Endodermal cell (in vitro differentiated cells): ENCODE measurements at regions not wholly inside any gene's neighbourhood (a gene's known extent, or its start where the extent isn't known, plus 50 kb on each side); places are given as distances from the start of the nearest gene placed in this dataset.

Experiments
- DNase-seq: peaks from one replicate; pipeline ENCODE4 v3.0.0-alpha.2; 2017
- H3K27ac ChIP-seq: 2 replicates; pipeline ENCODE4 v1.5.1; 2013; ENCODE audit warnings: mild to moderate bottlenecking, low read depth, low read length, moderate library complexity
- H3K27me3 ChIP-seq: 2 replicates; pipeline ENCODE4 v1.6.1; 2013; ENCODE audit warnings: mild to moderate bottlenecking, low read length, moderate library complexity; ENCODE audit not compliant: insufficient read depth, control insufficient read depth, poor library complexity, severe bottlenecking
- H3K36me3 ChIP-seq: 2 replicates; pipeline ENCODE4 v1.7.0; 2013; ENCODE audit warnings: mild to moderate bottlenecking, low read length, moderate library complexity; ENCODE audit not compliant: control insufficient read depth, insufficient read depth
- H3K4me1 ChIP-seq: one replicate; pipeline ENCODE4 v1.7.0; 2013; ENCODE audit warnings: low read length; ENCODE audit not compliant: control insufficient read depth, insufficient read depth
- H3K4me3 ChIP-seq: 2 replicates; pipeline ENCODE4 v1.5.1; 2013; ENCODE audit warnings: mild to moderate bottlenecking, low read length, moderate library complexity
- H3K9ac ChIP-seq: 2 replicates; pipeline ENCODE4 v1.6.1; 2013; ENCODE audit warnings: mild to moderate bottlenecking, low read length, moderate library complexity; ENCODE audit not compliant: poor library complexity, severe bottlenecking; ENCODE audit errors: extremely low read depth
- H3K9me3 ChIP-seq: 2 replicates; pipeline ENCODE4 v1.6.1; 2013; ENCODE audit warnings: mild to moderate bottlenecking, low read length, moderate library complexity; ENCODE audit not compliant: control insufficient read depth
- H3K27ac Mint-ChIP-seq: 2 replicates; pipeline ENCODE4 v1.8.0; 2020; ENCODE audit warnings: mixed read lengths
- H3K27me3 Mint-ChIP-seq: 2 replicates; pipeline ENCODE4 v1.8.0; 2021; ENCODE audit warnings: mild to moderate bottlenecking, mixed read lengths; ENCODE audit not compliant: insufficient read depth
- H3K36me3 Mint-ChIP-seq: 2 replicates; pipeline ENCODE4 v1.8.0; 2020; ENCODE audit warnings: low read depth, mixed read lengths
- H3K4me1 Mint-ChIP-seq: 2 replicates; pipeline ENCODE4 v1.8.0; 2020; ENCODE audit warnings: mixed read lengths
- H3K4me3 Mint-ChIP-seq: 2 replicates; pipeline ENCODE4 v1.8.0; 2020; ENCODE audit warnings: mild to moderate bottlenecking, moderate library complexity, mixed read lengths
- H3K9me3 Mint-ChIP-seq: 2 replicates; pipeline ENCODE4 v1.8.0; 2020; ENCODE audit warnings: mild to moderate bottlenecking, mixed read lengths
- CTCF ChIP-seq: fragments of 200-600 bp; sonication (generic); conservative IDR thresholded peaks from 2 replicates; pipeline ENCODE4 v1.5.0; 2021; ENCODE audit warnings: antibody characterized with exemption, mild to moderate bottlenecking
- WGBS, 2 experiments: methylation state at CpG; one replicate each; pipeline versions ENCODE4 v1.1.5 to v1.1.7; 2013; ENCODE audit warnings: missing lambda C conversion rate in 2 of 2, mixed read lengths in 1 of 2; ENCODE audit not compliant: insufficient coverage in 1 of 2, insufficient read length in 1 of 2; 5-methylcytosine and 5-hydroxymethylcytosine counted together

DNA sequence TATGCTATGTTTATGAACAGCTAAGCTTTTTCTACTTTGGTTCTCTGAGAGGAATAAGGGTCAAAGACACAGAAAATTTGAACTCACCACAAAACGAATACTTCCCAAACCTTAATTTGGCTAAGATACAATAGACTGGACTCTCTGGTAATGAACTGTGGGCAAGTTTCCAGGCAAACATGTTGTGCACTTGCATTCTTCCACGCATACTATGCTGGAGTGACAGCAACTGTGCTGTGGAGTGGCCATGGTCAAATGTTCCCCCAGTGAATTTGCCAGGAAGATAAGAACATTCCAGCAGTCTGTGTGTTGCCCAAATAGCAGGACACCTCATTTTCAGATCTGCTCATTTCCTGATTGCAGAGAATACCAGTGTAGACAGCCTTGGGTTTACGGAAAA is 275.3 kb upstream of the IL12B start:
- no peak overlapping the region for H3K27ac Mint-ChIP-seq
- DNase-seq = no peak
- 93 to 100% methylated on average over 3 of the region's 3 CpGs for WGBS, 2 experiments
- Histone ChIP-seq H3K36me3 (no peaks in the 10 kb centered on the region), H3K27ac (no peak overlapping the region), H3K27me3 (no peaks in the 10 kb centered on the region), H3K4me1 (no peaks in the 10 kb centered on the region), H3K9me3 (peaks cover 20% of the 10 kb centered on the region), H3K4me3 (no peak overlapping the region), H3K9ac (no peak overlapping the region)
- H3K27me3 Mint-ChIP-seq = peaks cover 1% of the 10 kb centered on the region
- H3K4me1 Mint-ChIP-seq = no peaks in the 10 kb centered on the region
- peaks cover 7% of the 10 kb centered on the region for H3K36me3 Mint-ChIP-seq
- no peak overlapping the region for H3K4me3 Mint-ChIP-seq
- TF ChIP-seq CTCF = no peak
- peaks cover 28% of the 10 kb centered on the region for H3K9me3 Mint-ChIP-seq

DNA sequence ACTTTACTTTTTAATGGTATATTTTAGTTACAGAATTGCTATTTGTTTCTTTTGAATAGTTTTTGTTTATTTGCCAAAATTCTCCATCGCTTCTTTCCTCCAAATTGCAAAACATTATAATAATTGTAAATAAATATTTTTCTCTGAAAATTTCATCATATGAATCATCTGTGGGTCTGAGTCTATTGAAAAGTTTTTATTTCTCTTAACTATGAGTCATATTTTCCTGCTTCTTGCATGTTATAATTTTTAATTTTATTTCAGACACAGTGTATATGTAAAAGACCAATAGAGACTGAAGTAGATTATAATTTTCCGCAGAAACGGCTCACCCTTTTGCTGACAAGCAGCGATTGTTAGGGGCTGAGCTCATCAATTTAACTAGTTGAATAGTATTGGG is 279.1 kb upstream of the IL12B start:
- TF ChIP-seq CTCF = no peak
- DNase-seq = no peak
- Mint-ChIP-seq H3K4me3 (no peak overlapping the region), H3K36me3 (no peaks in the 10 kb centered on the region), H3K4me1 (no peaks in the 10 kb centered on the region), H3K27ac (no peak overlapping the region), H3K9me3 (peaks cover 6% of the 10 kb centered on the region), H3K27me3 (no peaks in the 10 kb centered on the region)
- Histone ChIP-seq H3K27ac (no peak overlapping the region), H3K9me3 (peaks cover 4% of the 10 kb centered on the region), H3K27me3 (no peaks in the 10 kb centered on the region), H3K4me1 (no peaks in the 10 kb centered on the region), H3K9ac (no peak overlapping the region), H3K36me3 (no peaks in the 10 kb centered on the region), H3K4me3 (no peak overlapping the region)
- WGBS, 2 experiments = 93 to 100% methylated on average over 3 of the region's 4 CpGs

DNA sequence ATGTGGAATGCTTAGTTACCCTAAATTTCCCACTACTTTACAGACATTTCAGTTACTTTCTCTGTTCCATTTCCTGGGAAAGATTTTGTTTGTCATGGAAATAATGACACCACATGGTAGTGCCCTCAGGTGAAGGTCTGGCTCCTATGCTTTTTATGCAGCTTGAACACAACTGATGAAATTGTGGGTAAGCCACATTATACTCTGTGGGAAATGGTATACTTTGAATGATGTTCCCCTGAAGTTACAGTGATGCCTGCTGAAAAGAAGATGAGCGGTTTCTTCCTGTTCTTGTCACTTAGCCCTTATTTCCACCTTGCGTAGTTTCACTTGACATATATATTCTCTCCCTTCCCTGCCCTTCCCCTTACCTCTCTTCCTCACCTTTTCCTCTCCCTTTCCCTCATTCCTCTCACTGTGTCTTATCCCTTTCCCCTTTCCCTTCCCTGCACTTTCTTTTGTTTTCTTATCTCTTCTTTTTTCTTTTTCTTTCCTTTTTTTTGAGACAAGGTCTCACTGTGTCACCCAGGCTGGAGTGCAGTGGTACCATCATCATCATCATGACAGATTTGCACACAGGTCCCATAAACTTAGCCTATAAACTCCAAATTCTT is 280.8 kb upstream of the IL12B start:
- Mint-ChIP-seq H3K9me3 (peaks cover 6% of the 10 kb centered on the region), H3K36me3 (no peaks in the 10 kb centered on the region), H3K27ac (no peak overlapping the region), H3K4me1 (no peaks in the 10 kb centered on the region), H3K4me3 (no peak overlapping the region), H3K27me3 (no peaks in the 10 kb centered on the region)
- no peak for TF ChIP-seq CTCF
- Histone ChIP-seq H3K9ac (no peak overlapping the region), H3K27me3 (no peaks in the 10 kb centered on the region), H3K4me3 (no peak overlapping the region), H3K27ac (no peak overlapping the region), H3K36me3 (no peaks in the 10 kb centered on the region), H3K4me1 (no peaks in the 10 kb centered on the region), H3K9me3 (peaks cover 4% of the 10 kb centered on the region)
- WGBS, 2 experiments = 89 to 100% methylated on average over 1 to 2 of the region's 2 CpGs
- DNase-seq = no peak
